Adrenal gland (tissue), 9 donors: ENCODE measurements at regions not wholly inside any gene's neighbourhood (a gene's known extent, or its start where the extent isn't known, plus 50 kb on each side); places are given as distances from the start of the nearest gene placed in this dataset.
"Not testable (repeated sequence)": the region's sequence is repeated elsewhere in the genome, so short reads cannot be mapped to it uniquely, and the experiment has no call there.

Experiments used
- DNase-seq, 7 donors: peaks; one replicate each; pipeline ENCODE4 v3.0.0-alpha.2; 2019 to 2020
- H3K27ac ChIP-seq, 5 donors: fragments of 200-600 bp; sonication (generic) in 4 of 5; 1 replicate in 3 of 5; 2 replicates in 2 of 5; pipeline versions ENCODE4 v1.5.1 to v1.8.0; 2016 to 2020; ENCODE audit warnings: mild to moderate bottlenecking in 1 of 5
- H3K27me3 ChIP-seq: fragments of 200-600 bp; 2 replicates; pipeline ENCODE4 v1.8.0; 2021
- H3K36me3 ChIP-seq, 2 donors: fragments of 200-600 bp; replicated peaks in 1 of 2; 1 replicate in 1 of 2; 2 replicates in 1 of 2; pipeline versions ENCODE4 v1.5.1 to v1.8.0; 2018 to 2022
- H3K4me1 ChIP-seq, 2 donors: fragments of 200-600 bp; replicated peaks in 1 of 2; 1 replicate in 1 of 2; 2 replicates in 1 of 2; pipeline versions ENCODE4 v1.5.1 to v1.8.0; 2018 to 2021
- H3K4me3 ChIP-seq, 4 donors: fragments of 200-600 bp; sonication (generic) in 3 of 4; one replicate each; pipeline ENCODE4 v1.5.1; 2016 to 2018
- H3K9me3 ChIP-seq, 3 donors: fragments of 200-600 bp; sonication (generic) in 1 of 3; replicated peaks in 1 of 3; 1 replicate in 2 of 3; 2 replicates in 1 of 3; pipeline versions ENCODE4 v1.5.1 to v1.8.0; 2016 to 2021
- POLR2A ChIP-seq, 2 donors: fragments of 450-650 bp; IDR thresholded peaks; one replicate each; pipeline ENCODE4 v1.6.1; 2017; ENCODE audit warnings: antibody characterized with exemption in 2 of 2, mild to moderate bottlenecking in 2 of 2, moderate library complexity in 1 of 2
- WGBS, 4 donors: extraction: QIAGEN DNeasy Blood & Tissue Kit in 2 of 4; methylation state at CpG; one replicate each; pipeline versions ENCODE4 v1.1.5 to v1.1.7; 2013 to 2017; 5-methylcytosine and 5-hydroxymethylcytosine counted together
- intact Hi-C, 2 donors: fragments of 100-400 bp; cut with DNase I; formaldehyde crosslinking; loops; one replicate each; pipeline versions ENCODE4 v1.14.1 to v1.15.0; 2022 to 2023
- TF ChIP-seq, protein P1 (sequence below), 6 experiments: fragments of 450-650 bp in 4 of 6; fragments of 200-600 bp in 2 of 6; sonication (generic) in 1 of 6; IDR thresholded peaks; 1 replicate in 5 of 6; 2 replicates in 1 of 6; pipeline versions ENCODE4 v1.5.1 to v1.8.0; 2016 to 2021; ENCODE audit warnings: antibody characterized with exemption in 6 of 6, mild to moderate bottlenecking in 2 of 6, moderate library complexity in 1 of 6
- donor health status: healthy with polysubstance abuse.
- donor health status: Bipolar disorder and iron deficiency.
- donor health status: DM: yes; HTN: yes; CAD: no.
- donor health status: DM: no; HTN: no; CAD: no.
- donor health status: DM: no; HTN: no; CAD: no.

GRCh38 chr4:54588404-54588803, 69.4 kb upstream of the KIT start:
- no peak for DNase-seq
- H3K27ac ChIP-seq: no peak overlapping the region
- no peaks in the 10 kb centered on the region for H3K4me1 ChIP-seq
- WGBS, 4 donors: 92 to 96% (median 94%) methylated on average over 4 of the region's 4 CpGs
- H3K4me3 ChIP-seq: no peak overlapping the region
- no peaks in the 10 kb centered on the region for H3K9me3 ChIP-seq
- intact Hi-C loops: no loop called here
- H3K36me3 ChIP-seq: no peaks in the 10 kb centered on the region
- TF ChIP-seq, protein P1, sequence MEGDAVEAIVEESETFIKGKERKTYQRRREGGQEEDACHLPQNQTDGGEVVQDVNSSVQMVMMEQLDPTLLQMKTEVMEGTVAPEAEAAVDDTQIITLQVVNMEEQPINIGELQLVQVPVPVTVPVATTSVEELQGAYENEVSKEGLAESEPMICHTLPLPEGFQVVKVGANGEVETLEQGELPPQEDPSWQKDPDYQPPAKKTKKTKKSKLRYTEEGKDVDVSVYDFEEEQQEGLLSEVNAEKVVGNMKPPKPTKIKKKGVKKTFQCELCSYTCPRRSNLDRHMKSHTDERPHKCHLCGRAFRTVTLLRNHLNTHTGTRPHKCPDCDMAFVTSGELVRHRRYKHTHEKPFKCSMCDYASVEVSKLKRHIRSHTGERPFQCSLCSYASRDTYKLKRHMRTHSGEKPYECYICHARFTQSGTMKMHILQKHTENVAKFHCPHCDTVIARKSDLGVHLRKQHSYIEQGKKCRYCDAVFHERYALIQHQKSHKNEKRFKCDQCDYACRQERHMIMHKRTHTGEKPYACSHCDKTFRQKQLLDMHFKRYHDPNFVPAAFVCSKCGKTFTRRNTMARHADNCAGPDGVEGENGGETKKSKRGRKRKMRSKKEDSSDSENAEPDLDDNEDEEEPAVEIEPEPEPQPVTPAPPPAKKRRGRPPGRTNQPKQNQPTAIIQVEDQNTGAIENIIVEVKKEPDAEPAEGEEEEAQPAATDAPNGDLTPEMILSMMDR (IDR thresholded peaks at IDR 0.05): no peak
- no peak for TF ChIP-seq POLR2A (IDR thresholded peaks at IDR 0.05)
- no peaks in the 10 kb centered on the region for H3K27me3 ChIP-seq

DNA sequence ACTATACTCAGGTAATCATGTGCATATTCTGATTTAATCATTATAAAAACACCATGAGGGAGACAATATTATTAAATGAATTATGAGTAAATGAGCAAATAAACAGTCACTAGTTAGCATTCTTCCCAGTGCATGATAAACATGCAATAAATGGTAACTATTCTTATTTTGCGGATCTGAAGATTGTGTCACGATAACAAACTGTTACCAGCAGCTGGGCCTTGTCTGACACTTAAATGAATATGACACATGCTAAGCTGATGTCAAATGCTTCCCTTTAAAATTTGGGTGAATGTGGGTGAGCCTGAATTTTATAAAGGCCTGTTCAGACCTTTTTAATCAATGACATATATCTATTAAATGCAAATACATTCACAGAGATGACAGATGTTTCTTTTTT, 68.2 kb upstream of the KIT start:
- intact Hi-C loops: no loop called here
- 68 to 94% (median 88%) methylated on average over 2 of the region's 2 CpGs for WGBS, 4 donors

DNA sequence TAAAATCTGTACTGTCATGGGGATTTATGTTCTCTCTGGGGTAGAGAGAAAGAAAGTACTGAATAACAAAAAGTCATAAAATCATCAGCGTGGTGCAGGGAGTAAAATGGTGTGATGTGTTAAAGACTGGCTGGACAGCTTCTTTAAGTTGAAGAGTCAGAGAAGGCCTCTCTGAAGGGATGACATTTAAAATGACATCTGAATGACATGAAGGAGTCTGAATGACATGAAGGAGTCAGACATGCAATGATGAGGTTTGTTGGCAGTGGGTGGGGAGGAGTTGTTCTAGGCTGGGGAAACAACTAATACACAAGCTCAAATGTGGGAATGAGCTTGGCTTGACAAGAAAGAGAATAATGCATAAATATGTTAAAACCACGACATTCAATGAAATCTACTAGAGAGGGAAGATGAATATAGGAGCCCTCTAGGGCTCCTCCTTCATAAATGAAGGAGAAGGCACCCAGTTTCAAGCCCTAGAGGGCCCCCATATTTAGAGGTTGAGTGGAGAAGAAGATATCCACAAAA, 63.9 kb upstream of the KIT start:
- H3K4me1 ChIP-seq: no peaks in the 10 kb centered on the region
- intact Hi-C loops: no loop called here
- no peaks in the 10 kb centered on the region for H3K9me3 ChIP-seq
- no peak overlapping the region for H3K27ac ChIP-seq
- H3K4me3 ChIP-seq: no peak overlapping the region
- TF ChIP-seq, protein P1 (IDR thresholded peaks at IDR 0.05): no peak
- no peak for TF ChIP-seq POLR2A (IDR thresholded peaks at IDR 0.05)
- 86 to 89% (median 87%) methylated on average over 2 of the region's 2 CpGs for WGBS, 4 donors
- H3K27me3 ChIP-seq: no peaks in the 10 kb centered on the region
- no peaks in the 10 kb centered on the region for H3K36me3 ChIP-seq
- no peak for DNase-seq

More for the DNA sequence above, 68.2 kb upstream of the KIT start:
- no peak for DNase-seq
- H3K4me1 ChIP-seq: no peaks in the 10 kb centered on the region
- no peak for TF ChIP-seq POLR2A (IDR thresholded peaks at IDR 0.05)
- TF ChIP-seq, protein P1 (IDR thresholded peaks at IDR 0.05): no peak
- H3K36me3 ChIP-seq: no peaks in the 10 kb centered on the region
- H3K9me3 ChIP-seq: no peaks in the 10 kb centered on the region
- H3K4me3 ChIP-seq: no peak overlapping the region
- H3K27ac ChIP-seq: no peak overlapping the region
- H3K27me3 ChIP-seq: no peaks in the 10 kb centered on the region

DNA sequence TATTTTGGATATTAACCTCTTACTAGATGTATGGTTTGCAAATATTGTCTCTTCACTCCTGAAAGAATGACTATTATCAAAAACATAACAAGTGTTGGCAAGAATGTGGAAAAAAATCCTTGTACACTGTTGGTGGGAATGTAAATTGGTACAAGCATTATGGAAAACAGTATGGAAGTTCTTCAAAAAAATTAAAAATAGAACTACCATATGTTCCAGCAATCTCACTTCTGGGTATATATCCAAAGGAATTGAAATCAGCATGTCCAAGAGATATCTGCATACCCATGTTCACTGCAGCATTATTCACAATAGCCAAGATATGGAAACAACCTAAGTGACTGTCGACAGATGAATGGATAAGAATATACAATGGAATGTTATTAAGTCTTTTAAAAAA, 61.6 kb upstream of the KIT start:
- intact Hi-C loops: no loop called here
- Histone ChIP-seq H3K27ac (no peak overlapping the region), H3K4me3 (no peak overlapping the region), H3K4me1 (no peaks in the 10 kb centered on the region), H3K36me3 (no peaks in the 10 kb centered on the region), H3K27me3 (no peaks in the 10 kb centered on the region), H3K9me3 (no peaks in the 10 kb centered on the region)
- TF ChIP-seq POLR2A (IDR thresholded peaks at IDR 0.05): no peak
- TF ChIP-seq, protein P1 (IDR thresholded peaks at IDR 0.05): no peak
- 72 to 79% (median 76%) methylated on average over 1 of the region's 1 CpG for WGBS, 4 donors
- no peak for DNase-seq

GRCh38 chr4:54597678-54598077, 60.1 kb upstream of the KIT start:
- 88 to 100% (median 92%) methylated on average over 6 of the region's 6 CpGs for WGBS, 4 donors
- H3K27ac ChIP-seq, H3K36me3 ChIP-seq, DNase-seq, H3K27me3 ChIP-seq, intact Hi-C loops, H3K4me3 ChIP-seq, H3K9me3 ChIP-seq, H3K4me1 ChIP-seq: not testable (repeated sequence)

GRCh38 chr4:54602175-54602574, 55.6 kb upstream of the KIT start:
- H3K27me3 ChIP-seq, H3K27ac ChIP-seq, DNase-seq, H3K9me3 ChIP-seq, H3K4me3 ChIP-seq, intact Hi-C loops, H3K4me1 ChIP-seq, H3K36me3 ChIP-seq: not testable (repeated sequence)
- WGBS, 4 donors: 82 to 99% (median 84%) methylated on average over 4 of the region's 4 CpGs
